HG03565 (cell line): ENCODE measurements at regions not wholly inside any gene's neighbourhood (a gene's known extent, or its start where the extent isn't known, plus 50 kb on each side); places are given as distances from the start of the nearest gene placed in this dataset.

Source experiments
- ATAC-seq: cut with Tn5 transposase; IDR thresholded peaks from one replicate; pipeline ENCODE4 v1.9.1; 2021; ENCODE audit warnings: mild to moderate bottlenecking, moderate library complexity; ENCODE audit not compliant: unreplicated experiment

GRCh38 chr7:12067156-12067831 lies 143.8 kb upstream of the TMEM106B start:
- ATAC-seq = peak; percentile 60

DNA sequence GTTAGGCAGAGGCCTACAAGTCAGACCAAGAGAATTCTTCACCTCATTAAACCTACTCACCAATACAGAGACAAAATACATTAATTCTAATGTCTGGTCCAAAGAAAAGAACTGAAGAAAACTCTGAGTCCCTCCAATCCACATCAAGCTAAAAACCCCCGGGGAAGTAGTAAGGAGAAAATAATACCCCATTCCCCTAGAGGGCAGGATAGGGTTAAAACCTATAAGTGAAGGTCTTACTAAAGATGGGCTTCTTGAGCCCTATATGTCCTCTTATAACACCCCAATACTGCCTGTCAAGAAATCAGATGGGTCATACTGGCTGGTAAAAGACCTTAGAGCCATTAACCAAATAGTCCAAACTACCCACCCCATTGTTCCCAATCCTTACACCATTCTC lies 141.3 kb upstream of the TMEM106B start:
- ATAC-seq = no peak

DNA sequence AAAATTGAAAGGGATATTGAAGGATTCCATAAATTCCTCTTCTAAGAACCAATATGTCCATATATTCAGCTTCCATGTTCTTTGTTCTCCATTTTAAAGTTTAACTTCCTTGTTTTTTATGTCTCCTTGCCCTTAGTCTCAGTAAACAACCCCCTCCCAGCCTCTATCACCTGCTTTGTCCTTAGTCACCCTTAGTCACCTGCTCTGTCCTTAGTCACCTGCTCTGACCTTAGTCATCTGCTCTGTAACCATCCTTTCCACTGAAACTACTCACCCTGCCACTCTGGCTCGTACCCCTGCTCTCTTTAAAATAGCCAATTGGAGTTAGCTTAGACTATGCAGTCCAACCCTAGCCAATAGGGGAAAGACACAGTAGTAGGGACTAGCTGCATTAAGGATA lies 136.2 kb upstream of the TMEM106B start:
- no peak for ATAC-seq

GRCh38 chr7:12080006-12080405 lies 131.1 kb upstream of the TMEM106B start:
- ATAC-seq = no peak

- ATAC-seq = no peak
Measured at GRCh38 chr7:12085516-12085915, 125.6 kb upstream of the TMEM106B start.

- no peak for ATAC-seq
Measured at GRCh38 chr7:12089951-12090756, 120.9 kb upstream of the TMEM106B start.

DNA sequence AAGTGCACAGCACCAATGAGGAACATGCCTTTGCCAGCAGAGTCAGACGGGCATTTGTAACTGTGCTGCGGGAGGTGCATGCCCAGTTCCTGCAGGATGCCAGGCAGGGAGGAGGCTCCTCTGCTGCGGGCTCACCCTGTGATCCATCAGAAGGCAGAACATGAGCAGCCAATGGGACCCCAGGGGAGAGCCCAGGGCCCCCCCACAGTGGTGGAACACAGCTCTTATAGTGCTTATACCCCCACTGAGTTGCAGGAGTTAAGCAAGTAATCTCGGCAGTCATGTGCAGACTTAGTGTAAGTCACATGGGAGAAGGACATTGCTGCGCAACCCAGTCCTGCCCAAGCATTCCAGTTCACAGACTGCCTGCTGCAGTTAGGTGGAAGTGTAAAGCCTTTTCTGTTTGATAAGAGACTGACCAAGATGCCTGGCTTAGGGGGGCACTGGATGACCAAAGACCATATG lies 120.3 kb upstream of the TMEM106B start:
- ATAC-seq = no peak

GRCh38 chr7:12091231-12091630 lies 119.9 kb upstream of the TMEM106B start:
- ATAC-seq = no peak

- no peak for ATAC-seq
Measured at GRCh38 chr7:12092499-12093130, 118.5 kb upstream of the TMEM106B start.

DNA sequence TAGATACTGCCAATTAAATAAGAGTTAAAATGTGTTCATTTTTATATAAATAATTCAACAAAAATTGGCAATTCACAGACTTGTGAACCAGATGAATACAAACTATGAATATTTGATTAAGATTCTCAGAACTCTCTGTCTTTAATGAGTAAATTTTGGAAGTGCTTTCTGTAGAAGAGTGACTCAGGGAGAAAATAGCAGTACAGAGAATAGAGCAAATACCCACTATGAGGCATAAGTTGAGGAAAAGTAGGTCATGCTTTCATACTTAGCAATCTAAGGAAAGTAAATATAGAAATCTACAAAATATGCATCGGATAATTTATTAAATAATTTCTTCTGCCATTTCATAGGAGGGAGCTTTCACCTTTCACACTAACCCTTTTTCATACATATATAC lies 117.7 kb upstream of the TMEM106B start:
- no peak for ATAC-seq

DNA sequence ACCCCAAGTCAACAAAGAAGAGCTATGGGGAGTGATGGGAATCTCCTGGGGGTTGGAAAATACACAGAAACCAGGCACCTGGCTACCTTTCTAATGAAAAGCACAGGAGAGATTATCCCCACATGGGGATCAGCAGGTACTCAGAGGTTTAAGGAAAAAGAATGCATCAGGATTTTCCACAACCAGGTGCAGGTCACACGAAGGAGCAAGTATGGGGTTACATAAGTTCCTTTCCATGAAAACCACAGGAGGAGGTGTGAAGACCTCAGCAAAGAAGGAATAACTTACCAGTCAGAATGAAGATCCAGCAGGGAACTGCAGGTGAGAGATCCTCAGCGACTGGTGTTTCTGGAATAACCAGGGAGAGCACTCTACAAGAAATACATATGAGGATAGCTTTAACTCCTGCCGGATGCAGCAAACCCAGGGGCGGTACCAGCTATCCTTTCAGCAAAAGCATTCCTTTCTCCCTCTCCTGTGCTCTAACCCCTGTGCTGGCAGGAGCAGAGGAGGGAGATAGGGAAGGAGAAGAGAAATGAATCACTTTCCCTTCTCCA lies 116.7 kb upstream of the TMEM106B start:
- ATAC-seq = no peak

DNA sequence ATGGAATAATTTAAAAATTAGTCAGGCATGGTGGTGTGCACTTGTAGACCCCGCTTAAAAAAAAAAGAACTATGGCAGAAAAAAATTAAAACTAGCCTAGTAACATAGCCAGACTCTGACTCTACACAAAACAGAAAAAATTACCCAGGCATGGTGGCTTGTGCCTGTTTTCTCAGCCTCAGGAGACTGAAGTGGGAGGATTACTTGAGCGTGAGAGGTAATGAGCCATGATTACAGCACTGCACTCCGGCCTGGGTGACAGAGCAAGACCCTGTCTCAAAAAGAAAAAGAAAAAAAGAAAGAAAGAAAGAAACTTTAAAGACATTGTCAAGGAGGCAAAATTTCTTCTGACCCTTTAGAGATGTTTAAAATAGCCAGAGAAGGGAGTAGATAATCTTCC lies 109.0 kb upstream of the TMEM106B start:
- ATAC-seq = no peak

DNA sequence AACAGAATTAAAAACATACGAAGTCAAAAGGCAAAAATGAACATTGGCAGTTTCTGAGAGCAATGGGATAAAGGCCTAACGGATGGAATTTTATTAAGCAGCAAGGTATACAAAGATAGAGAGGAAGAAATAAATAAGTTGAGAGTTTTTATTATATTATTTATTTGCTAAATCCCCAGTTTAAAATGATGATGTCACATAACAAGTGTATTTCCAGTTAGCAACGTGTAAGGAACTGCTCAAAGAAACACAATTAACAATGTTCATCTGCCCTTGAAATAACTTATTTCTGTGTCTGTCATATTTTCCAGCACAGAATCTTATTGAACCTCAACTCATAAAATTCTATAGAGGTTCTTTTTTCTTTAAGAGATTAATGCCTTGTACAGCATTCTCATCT lies 108.6 kb upstream of the TMEM106B start:
- ATAC-seq = no peak

DNA sequence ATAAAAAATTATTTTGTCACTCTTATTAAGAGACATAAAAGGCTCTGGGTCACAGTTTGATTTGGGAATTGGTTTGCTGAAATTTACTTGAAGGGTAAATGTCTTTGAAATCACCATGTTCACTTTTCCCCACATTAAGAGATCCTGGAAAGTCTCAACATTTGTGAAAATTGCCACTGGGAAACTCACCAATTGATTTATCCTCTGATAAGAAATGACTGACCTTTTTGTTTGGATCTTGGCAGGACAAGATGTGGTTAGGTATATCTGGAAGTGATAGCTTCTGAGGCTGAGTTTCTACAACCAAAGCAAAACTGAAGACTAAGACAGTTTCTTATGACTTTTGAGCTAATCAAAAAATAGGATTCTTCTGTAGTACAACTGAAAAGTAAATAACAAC lies 107.1 kb upstream of the TMEM106B start:
- ATAC-seq = no peak

DNA sequence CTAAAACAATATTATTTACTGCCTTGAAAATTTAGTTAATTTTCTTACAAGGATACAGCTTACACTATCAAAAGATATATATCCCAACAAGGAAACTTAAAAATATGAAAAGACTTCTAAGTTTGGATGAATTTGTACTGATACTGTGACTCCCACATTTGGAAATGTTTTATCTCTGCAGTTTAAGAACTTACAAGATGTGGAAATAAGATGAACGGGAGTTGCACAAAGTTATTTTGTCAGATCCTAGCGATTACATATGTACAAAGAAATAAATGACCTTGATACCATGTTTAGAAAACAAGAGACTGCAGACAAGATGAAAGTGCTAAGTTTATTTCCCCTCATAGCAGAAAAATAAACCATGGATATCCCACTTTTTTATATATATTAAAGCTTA lies 103.7 kb upstream of the TMEM106B start:
- no peak for ATAC-seq

- ATAC-seq = no peak
Measured at GRCh38 chr7:12107841-12108254, 103.2 kb upstream of the TMEM106B start.

DNA sequence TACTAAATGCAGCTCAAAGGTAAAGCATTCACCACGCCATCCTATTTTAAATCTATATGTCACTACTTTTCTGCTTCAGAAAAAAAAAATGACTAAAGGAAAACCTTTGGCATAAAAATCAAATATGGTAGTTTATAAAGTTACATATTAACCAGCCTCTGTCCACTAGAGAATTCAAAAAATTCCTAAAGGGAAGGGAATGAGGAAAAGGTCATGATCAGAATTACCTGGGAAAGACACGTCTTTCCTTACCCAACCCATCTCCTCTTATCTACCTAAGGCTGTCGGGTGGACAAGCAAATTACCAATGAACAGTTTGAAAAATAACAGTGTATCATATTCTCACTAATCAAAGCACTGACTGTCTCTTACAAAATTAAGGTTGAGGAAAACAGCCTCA lies 100.7 kb upstream of the TMEM106B start:
- ATAC-seq = no peak

- ATAC-seq = no peak
Measured at GRCh38 chr7:12111422-12112405, 99.4 kb upstream of the TMEM106B start.

DNA sequence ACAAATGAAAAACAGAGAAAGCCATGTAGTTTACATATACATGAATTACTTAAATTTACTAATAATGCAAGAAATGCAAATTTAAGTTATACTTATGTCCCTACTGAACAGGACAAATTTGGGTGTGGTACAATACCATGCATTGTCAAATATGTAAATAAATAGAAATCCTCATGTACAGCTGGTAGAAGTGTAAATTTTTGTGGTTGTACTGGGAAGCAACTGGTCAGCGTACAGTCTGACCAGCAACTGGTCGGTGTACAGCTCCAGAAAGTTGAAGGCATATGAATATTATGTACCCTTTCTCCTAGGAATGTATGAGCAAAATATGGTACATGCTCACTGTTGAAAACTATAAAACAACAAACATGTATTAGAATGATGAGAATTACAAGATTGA lies 93.9 kb upstream of the TMEM106B start:
- ATAC-seq = no peak

DNA sequence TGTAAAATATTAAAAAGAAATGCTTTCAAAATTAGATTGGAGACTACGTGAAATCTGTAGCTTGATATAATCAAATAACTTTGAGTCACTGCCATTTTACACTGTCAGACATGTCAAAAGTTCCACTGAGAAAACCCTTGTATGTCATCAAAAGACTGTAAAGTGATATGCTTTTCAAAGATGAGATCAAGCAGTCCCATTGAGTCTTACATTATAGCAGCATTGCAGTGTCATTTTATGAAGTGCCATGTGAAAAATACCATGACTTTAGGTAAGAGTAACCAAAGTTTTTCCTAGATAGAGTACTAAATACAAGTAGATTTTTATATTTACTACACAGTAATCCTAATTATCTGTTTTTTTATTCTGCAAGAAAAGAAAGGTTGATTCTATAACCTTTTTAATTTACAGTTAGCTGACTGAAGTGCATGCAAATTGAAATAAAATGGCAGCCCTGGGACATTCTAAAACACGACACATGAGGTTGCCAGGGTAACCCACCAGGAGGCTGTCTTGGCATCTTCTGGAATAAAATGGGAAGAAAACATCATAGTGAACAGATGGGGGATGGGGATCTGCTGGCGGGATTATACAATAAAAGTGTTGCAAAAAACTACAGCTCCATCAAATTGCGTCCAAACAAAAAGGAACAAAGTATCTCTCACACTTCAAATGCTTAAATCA lies 91.3 kb upstream of the TMEM106B start:
- ATAC-seq = no peak
